GM21367 (cell line): ENCODE measurements at regions not wholly inside any gene's neighbourhood (a gene's known extent, or its start where the extent isn't known, plus 50 kb on each side); places are given as distances from the start of the nearest gene placed in this dataset.

Experiments used
- ATAC-seq: cut with Tn5 transposase; IDR thresholded peaks from one replicate; pipeline ENCODE4 v1.9.1; 2021; ENCODE audit not compliant: unreplicated experiment

DNA sequence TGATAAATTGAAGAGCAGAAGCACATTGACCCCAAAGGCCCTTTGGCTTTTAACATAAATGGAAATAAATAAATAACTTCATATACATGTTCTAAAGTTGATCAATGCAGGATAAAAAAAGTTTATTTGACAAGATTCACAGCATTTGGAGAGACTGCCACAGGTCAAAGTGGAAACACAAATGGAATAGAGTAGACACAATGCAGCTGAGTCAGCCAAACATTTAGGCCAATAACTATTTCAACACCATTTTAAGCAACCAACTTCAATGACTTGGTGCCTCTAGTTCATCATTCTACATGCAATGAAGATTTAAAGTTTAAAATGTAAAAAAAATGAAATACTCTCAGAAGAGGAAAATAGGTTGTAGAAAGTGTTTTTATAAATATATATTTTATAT is 365.2 kb downstream of the FAT4 start:
- no peak for ATAC-seq

DNA sequence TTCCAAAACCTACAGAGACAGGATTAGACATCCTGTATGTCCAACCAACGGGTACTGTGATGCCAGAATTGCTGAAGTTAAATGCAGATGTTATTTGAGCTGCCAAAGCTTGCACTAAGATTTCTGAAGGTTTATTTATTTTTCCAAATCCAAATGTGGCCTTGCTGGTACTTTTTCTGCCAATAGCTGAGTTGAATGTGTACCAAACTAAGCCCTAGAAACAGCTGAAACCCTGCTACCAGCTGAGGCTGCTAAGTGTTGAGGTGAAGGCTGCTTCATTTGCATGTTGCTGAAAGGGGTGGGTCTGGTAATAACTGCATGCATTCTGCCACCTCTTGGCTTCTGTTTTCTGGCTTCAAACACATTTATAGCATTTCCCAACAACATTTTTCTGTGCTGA is 366.5 kb downstream of the FAT4 start:
- ATAC-seq: no peak

DNA sequence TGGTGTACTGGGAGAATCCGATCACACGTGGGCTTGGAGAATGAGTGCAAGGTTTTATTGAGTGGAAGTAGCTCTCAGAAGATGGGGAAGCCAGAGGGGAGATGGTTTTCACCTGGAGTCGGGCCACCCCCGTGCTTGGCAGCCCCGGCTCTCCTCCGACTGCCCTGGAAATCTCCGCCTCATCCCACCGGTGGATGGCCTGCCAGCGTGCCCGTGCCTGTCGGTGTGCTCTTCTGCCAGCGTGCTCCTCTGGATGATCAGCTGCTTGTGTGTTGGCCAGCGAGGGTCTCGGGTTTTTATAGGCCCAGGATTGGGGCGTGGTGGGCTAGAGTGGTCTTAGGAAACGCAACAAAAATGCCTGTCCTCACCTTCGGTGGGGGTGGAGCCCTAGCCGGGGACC is 368.0 kb downstream of the FAT4 start:
- no peak for ATAC-seq

DNA sequence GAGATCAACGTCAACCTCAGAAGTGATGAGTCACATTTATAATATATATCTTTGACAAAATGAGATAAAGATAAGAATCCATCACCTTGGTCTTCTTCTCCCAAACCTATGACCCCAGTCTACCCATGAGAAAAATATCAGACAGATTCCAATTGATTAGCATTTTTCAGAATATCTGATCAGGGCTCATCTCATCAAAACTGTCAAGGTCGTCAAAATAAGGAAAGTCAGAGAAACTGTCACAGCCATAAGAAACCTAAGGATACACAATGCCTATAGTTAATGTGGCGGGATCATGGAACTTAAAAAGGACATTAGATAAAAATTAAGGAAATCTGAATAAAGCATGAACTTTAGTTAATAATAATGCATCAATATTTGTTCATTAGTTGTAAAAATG is 374.1 kb downstream of the FAT4 start:
- no peak for ATAC-seq

DNA sequence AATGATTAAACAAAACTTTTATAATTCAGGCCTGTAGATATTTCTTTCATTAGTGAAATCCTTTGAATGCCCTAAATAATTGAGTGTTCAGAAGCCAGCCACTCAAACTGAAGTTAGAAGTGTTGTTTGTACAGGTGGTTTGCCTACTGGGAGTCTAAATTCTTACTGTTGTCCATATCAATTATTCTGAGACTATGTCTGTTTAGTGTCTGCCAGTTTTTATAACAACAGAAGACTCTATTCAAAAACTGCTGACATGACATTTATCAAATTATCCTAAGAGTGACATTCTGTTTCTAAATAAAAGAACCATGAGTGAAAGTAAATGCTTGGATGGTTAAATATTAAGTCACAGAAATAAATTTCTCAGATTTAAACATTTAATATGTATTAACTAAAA is 375.1 kb downstream of the FAT4 start:
- no peak for ATAC-seq

DNA sequence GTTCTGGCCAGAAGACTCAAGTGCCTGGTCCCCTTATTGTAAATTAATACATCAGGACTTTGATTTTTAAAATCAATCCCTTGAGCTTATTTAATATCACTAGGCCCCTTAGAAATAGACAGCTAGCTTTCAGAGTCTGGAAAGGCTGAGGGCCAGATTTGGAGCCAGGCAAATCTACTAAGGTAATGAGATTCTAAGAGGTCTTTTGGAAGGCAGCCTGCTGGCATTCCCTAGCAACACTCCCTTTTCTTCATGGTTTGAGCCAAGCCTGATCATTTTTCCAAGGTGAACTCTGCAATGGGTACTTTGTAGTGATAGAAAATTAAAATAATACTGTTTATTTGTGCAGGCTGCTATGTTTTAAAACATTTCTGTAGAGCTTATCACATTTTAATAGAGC is 378.5 kb downstream of the FAT4 start:
- ATAC-seq: no peak

DNA sequence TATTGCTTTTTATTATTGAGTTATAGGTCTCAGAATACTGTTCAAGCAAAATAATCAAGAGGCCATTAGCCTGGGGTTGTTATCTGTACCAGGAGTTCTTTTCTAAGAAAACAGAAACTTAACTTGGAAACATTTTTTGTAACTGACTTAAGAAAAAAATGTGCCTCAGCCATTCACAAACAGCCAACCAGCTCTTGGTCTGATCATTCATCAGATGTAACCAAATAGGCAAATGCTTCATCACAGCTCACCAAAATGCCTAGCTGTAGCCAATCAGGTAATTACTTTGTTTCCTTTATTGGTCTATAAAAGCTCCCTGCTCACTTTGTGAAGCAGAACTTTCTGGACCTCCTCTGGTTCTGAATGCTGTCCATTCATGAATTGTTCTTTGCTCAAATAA is 387.7 kb downstream of the FAT4 start:
- no peak for ATAC-seq

DNA sequence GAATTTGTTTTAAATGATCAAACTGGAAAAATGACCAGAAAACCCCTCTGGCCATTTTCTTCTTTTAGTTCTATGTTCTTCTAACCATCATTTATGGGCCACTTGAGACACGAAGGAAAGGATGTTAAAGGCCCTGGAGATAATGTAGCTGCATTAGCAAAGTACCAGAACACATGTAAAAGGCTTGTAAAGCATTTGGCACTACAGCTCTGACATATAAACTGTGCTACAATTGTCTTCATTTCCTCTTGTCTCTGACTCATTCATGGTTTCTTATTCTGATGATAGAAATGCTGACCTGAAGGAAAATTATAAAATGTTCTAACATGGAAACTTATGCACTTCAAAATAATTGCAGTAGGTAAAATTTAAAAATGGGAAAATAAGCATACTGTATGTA is 388.7 kb downstream of the FAT4 start:
- ATAC-seq: no peak

DNA sequence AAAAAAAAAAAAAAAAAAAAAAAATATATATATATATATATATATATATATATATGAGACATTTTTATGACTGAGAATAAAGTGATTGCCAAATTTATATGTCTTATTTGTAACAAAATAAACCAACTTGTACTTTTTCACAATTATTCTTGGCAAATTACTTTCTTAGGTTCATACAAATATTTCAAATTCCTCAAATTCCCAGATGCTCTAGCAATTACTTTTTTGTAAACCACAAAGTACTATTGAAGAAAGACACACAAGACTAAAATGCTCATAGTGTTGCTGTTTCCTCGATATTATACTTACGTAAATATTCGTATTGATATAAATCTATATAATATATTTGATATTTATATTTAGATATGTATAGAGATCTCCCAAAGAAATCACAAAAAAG is 390.0 kb downstream of the FAT4 start:
- no peak for ATAC-seq

DNA sequence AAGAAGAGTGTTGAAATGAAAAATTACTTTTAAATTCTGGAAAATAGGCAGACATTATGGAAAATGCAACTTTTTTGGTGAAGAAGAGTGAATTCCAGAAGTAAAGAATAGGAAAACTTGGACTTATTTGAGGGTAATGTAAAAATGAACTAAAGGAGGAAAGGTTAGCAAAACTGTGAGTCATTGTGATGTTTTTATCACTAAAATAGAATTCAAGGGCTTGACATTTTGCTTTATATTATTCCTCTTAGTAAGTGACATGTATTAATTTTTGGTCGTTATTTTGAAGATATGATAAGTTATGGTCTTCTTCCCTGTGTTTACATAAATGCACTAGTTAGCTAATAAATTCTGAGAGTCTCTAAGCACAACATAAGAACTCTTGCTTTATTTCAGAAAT is 390.9 kb downstream of the FAT4 start:
- ATAC-seq: no peak

DNA sequence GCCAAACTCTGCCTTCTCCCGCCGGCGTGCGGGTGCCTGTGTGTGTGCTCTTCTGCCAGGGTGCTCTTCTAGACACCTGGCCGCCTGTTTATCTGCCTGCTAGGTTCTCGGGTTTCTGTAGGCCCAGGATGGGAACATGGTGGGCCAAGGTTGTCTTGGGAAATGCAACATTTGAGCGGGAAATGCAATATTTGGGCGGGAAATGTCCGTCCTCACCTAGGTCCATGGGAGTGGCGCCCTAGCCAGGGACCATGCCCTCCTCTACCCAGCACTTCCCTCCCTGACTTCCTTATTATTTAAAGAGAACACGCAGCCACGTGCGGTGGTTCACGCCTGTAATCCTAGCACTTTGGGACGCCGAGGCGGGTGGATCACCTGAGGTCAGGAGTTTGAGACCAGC is 392.6 kb downstream of the FAT4 start:
- no peak for ATAC-seq

DNA sequence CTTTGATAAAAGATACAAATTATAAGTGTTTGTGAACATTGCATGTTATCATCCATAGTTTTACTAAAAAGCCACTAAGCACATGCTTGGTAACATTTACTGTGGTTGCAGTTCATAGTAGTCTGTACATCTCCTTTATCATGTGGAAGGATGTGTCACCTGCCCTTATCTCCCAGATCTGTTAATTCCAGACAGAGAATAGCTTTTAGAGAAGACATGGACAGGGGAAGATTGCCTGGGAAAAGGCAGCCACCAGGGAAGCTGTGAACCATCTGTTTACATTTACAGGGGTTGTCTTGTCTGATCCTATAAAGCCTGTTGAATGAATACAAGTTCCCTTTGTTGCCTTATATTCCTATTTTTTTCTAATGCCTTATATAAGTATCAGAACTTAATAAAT is 396.0 kb downstream of the FAT4 start:
- no peak for ATAC-seq

DNA sequence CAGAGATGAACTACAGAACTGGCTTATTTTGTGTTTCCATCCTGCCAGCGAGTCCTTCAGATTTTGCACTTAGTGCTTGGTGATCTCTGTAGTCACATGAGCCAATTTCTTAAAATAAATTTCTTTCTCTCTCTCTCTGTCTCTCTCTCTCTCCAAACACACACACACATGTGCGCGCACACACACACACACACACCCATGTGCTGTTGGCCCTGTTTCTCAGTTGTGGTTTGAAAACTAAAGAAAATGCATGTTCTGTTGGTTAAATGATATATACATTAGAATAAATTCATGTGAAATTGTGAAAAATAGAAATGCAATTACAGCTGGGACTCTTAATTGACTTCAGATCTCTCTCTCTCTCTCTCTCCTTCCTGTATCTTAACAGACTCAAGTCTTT is 399.3 kb downstream of the FAT4 start:
- no peak for ATAC-seq

DNA sequence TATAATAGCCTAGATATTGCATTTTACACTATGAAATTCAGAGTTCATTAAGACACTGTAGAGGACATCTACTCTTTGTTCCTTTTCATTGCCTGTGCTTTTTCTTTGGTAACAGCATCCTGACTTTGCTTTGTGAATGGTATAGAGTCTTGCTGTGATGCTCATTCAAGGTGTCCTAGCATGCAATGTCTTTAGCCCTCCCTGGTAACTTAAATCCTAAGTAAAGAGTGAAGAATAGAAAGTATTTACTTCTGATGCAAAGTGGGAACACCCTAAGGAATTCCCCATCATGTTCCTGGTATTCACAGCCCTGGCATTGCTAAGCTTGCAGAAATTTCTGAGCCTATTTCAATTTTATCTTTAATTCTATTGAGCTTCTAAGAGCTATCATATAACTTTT is 400.1 kb downstream of the FAT4 start:
- ATAC-seq: no peak

DNA sequence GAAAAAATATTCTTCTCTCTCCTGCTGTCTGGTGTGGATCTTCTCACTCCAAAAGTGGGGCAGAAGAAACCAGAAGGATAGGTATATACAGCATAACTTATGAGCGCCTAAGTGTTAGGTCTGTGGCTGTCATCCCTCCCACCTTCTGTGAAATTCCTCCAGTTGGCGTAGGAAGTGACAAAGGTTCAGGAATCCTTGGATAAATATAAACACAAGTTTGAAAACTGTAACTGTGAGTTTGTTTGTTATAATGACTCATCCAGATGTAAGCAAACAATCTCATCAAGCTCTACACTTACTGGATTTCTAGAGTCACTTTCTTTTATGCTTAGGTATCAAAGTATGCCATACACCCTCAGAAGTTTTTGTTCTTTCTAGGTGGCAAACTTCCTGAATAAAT is 405.2 kb downstream of the FAT4 start:
- no peak for ATAC-seq

DNA sequence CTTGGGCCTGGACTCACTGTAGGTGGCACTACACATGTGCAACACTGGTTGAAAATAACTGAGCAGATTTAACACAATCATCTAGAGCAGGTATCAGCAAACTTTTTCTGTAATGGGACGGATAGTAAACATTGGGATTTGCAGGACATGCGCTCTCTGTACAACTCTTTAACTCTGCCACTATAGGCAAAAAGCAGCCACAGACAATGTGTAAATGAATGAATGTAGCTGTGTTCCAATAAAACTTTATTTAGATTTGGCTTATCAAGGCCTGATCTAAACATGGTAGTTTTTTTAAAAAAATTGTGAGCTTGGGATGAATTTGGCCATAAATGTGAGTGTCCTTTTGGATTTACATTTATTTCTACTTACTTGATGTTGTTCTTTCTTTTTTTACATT is 407.3 kb downstream of the FAT4 start:
- ATAC-seq: no peak

DNA sequence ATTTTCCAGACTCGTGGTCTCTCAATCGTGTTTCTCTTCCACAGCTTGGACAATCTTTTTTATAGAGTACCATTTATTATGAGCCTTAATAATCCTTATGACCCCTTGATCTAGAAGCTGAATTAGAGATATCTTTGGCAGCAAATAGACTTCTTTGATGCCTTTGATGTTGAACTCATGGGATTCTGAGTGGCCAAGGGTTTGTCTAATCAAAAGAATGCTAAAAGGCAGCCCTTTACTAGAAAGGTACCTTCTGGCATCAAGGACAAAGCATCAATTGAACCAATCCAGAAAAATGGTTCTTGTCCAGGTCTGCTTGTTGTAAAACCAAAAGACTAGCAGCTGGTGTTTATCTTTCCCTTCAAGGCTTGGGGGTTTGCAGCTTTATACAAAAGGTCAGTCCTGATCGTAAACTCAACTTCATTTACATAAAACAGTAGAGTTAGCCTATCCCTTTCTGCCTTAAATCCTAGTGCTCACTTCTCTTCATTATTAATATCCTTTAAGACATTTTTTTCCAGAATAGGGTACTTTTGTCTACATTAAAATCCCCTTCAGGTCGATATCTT is 411.3 kb downstream of the FAT4 start:
- ATAC-seq: no peak

DNA sequence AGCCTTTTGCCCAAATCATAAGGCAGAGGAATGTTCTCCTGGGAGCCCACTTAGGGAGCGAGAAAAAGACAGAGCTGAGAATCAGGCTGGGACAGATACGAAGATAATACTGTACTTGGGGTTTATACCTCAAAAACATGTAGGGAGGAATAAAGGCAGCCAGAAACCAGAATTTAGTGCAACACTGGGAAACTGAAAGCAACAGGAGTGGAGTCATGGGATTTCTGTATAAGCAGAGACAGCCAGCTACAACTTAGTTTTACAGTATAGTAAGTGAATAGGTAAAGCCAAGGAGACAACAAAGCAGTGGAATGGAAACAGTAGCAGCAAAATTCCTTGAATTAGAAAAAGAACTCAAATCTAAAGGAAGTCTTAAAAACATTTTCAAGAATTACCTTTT is 413.2 kb downstream of the FAT4 start:
- ATAC-seq: no peak

DNA sequence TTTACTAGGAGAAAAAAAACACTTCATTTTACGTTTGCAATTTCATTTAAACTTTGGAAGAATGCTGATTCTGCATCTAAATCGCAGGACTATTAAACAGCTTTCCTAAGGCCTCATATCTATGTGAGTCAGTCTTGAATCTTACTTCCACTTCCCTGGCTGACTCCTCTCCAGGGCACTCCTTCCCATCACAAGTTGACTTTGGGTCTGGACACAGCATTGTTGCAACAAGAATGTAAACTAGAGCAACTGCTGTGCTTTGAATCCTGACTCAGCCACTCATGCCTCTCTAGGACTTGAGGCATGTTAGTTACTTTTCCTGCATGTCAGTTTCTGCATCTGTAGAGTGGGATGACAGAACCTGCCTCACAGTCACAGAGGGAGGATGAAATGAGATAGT is 413.8 kb downstream of the FAT4 start:
- no peak for ATAC-seq

DNA sequence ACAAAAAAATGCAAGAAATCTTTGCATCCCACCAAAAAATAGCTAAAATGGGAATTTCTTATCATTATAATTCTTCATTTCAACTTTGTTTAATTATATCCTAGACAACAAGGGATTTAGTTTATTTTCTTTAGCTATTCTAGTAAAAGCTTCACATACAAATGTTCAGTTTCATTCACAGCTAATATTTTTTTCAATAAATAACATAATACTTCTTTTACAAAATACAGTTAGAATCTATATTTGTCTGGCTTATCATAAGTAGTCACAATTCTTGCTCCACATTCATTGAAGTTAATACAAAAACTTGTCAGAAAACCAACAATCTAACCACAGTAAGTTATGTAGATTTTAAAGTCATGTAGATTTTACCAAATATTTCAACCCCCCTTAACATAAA is 414.4 kb downstream of the FAT4 start:
- no peak for ATAC-seq

DNA sequence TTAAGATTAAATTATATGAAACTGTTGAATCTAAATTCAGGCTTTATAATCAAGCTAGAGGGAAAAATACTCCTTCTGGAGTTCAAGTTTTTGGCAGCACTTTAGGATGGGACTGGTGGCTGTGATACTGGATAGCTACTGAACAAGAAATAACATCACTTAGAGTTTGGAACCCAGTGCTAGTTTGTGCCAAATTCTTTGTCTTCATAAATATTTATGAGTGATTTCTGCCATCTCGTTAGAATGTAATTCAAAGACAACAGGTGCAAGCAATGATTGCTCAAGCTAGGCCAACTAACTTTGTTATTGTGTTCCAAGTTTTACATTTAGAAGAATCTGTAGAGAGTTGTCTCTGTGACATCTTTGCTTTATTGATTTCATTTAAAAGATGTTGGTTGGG is 417.9 kb downstream of the FAT4 start:
- no peak for ATAC-seq

DNA sequence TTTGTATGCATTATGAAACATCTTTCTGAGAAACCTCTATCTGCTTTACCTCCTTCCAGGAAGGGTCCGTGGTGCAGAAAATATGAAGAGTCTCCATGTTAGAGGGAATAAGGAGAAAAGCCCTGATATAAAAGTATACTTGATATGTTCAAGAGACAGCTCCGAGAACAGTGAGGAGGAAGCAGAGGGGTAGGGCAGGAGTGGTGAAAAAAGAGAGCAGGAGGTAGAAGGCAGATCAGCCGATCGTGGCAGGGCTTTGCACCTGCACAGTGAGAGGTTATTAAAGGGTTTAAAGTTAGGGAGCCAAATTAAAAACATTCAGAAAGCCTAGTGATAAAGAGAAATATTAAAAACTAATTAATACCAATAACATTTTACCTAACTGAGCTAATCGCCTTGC is 419.7 kb downstream of the FAT4 start:
- ATAC-seq: no peak

DNA sequence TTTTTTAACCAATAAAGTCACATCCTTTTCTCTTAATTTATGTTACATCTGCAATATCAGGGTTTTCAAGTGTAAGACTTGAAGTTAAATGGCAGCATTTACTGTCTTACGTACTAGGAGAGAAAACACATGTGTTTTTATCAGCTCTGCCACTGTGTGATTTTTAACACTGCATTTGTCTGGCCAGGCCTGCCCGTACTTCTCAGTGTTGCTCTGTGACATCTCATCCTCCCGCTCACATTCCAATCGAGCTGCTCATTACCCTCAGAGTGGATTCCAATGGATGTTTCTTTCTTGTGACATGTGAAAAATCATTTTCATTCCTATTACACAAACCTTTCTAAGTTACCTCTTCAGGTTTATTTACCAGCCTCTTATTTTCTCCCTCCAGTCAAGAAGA is 420.3 kb downstream of the FAT4 start:
- ATAC-seq: no peak

DNA sequence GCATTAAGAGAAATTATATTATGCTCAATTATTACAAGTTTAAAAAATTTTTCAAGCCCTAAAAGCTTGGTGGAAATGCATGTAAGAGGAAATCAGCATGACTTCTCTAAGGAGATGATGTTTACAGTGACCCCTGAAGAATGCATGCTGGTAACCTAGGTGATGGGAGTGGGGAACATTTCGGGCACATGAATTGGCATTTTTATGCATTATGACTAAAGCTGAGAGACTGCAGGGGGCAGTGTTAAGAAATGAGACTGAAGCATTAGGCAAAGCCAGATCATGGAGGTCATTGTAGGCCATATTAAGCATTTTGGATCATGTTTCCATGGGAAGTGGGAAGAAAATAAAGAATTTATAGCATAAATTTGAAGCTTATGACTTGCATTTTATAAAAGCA is 421.3 kb downstream of the FAT4 start:
- ATAC-seq: no peak
